ENCODE measurements at regions not wholly inside any gene's neighbourhood (a gene's known extent, or its start where the extent isn't known, plus 50 kb on each side); places are given as distances from the start of the nearest gene placed in this dataset.

DNA sequence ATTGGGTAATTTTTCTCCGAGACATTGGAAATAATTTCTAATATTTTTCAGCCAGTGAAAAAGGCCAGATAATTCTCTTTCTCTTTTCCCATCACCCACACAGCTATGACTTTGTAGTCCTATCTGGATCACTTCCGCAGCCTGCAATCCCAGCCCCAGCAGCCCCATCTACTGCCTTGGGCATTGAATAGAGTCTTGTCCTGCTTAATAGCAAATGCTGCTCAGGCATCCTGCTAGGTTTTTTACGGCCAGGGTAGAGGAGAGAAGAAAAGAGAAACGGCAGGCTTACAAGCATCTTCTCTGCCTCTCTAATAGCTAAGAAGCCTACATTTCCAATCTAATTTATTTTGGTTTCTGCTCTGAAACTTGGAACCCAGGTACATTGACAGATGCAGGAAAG lies 154.3 kb upstream of the B3GAT1 start:
- TF ChIP-seq, protein P1, sequence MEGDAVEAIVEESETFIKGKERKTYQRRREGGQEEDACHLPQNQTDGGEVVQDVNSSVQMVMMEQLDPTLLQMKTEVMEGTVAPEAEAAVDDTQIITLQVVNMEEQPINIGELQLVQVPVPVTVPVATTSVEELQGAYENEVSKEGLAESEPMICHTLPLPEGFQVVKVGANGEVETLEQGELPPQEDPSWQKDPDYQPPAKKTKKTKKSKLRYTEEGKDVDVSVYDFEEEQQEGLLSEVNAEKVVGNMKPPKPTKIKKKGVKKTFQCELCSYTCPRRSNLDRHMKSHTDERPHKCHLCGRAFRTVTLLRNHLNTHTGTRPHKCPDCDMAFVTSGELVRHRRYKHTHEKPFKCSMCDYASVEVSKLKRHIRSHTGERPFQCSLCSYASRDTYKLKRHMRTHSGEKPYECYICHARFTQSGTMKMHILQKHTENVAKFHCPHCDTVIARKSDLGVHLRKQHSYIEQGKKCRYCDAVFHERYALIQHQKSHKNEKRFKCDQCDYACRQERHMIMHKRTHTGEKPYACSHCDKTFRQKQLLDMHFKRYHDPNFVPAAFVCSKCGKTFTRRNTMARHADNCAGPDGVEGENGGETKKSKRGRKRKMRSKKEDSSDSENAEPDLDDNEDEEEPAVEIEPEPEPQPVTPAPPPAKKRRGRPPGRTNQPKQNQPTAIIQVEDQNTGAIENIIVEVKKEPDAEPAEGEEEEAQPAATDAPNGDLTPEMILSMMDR (IDR thresholded peaks at IDR 0.05), result no peak
- no peak for TF ChIP-seq POLR2AphosphoS5 (IDR thresholded peaks at IDR 0.05)
